Effector CD4-positive, alpha-beta T cell (primary cell): ENCODE measurements at regions not wholly inside any gene's neighbourhood (a gene's known extent, or its start where the extent isn't known, plus 50 kb on each side); places are given as distances from the start of the nearest gene placed in this dataset.

Source experiments
- DNase-seq: peaks from one replicate; pipeline ENCODE4 v3.0.0-alpha.2; 2020

DNA sequence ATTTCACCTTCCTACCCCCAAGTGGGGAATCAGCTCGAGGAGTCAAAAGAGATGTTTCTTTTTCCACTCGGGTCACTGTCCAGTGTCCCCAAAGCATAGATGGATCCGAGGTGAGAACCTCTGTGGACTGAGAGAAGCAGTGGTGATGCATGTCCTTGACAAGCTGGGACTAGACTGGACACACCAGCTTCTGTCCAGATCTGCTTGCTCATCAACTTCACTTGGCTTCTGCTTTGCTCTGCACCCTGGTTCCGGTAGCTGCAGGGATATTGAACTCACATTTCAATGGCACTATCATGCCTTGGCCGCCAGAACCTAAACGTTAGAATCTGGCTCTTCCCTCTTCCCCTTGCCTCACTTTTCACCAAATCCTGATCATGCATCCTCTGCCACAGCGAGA lies 50.3 kb upstream of the CXCL12 start:
- DNase-seq = no peak

DNA sequence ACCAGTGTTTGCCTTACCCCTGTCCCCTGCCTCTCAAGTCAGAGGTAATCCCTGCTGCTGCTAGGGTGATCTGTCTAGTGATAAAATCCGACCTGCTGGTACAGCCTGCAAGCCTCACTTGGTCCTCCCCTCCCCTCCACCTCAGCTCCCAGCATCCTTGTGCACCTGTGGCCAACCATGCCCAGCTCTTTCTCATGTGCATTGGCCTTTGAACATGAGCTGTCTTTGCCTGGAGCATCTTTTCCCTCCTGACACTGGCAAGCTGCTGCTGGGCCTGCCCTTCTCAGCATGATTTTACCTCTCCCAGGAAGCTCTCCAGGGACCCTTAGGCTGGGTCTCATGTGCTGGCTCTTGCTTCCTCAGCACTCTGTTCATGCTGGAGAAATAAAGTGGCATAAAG lies 51.3 kb upstream of the CXCL12 start:
- DNase-seq = no peak

DNA sequence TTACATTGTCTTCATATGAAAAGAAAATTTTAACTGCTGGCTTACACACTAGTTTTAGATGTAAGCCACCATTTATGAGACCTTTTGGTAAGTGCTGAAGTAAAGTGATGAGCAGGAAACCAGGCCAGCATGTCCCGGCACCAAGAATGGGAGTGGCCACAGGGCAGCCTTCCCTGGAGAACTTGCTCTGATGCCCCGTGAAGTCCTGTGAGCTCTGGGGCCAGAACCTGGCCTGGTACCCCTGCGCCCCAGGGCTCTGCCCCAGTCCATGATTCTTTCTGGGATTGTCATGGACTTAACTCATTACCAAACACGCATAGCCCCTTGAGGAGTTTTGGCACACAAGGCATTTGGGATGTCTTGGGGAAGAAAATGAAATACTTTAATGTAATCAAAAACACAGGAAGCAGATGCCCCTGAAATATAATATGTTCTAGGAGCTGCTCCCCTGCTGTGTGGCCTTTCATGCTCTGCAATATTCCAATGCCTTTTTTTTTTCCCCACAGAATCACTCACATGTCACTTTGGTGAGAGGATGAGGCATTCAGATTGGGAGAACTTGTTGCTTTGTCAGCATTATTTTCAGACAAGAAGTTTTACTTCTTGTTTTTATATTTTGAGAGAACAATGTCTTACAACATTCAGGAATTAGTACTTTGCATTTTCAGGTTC lies 53.1 kb upstream of the CXCL12 start:
- DNase-seq = no peak

DNA sequence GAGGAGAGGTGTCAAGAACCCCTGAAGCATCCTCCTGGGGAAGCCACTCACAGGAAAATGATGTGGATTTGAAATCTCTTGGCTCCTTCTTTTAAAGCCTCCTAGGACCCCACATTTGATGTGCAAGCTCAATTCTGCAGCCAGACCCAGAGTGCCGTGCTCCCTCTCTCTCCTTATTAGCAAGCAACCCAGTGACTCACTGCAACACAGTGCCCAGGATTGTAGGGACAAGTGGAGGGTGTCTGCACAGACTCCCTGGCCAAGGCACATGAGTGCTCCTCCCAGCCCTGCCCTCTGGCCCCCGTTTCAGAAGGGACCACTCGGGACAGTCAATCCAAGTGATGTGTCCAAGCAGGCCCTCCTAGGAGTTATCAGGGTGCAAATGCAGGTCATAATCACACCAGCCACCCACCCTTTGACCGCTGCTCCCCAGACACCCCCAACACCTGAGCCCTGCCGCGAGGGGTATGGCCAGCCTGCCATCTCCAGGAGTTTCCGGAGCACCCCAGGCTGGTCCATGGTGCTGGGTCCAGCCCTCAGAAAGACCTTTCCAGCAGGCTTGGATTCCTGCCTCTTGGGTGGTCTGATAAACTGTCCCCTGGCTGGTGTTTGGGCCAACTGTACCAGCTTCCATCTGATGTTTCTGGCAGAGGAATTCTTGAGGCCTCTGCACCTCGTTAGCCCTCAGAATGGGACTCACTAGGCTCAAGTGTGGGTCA lies 54.5 kb upstream of the CXCL12 start:
- DNase-seq = no peak

DNA sequence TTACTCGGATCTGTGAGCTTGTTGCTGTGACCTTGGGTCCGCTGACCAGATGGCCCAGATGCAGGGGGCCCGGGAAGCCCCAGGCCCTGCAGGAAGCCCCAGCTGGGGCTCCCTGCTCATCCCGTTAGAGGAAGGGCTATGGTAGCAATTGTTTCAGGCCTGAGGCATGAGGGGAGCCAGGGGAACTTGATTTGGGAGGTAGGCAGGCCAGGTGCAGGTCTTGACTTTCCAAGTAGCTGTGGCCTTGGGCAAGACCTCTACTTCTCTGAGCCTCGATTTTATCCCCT lies 55.0 kb upstream of the CXCL12 start:
- DNase-seq = no peak

DNA sequence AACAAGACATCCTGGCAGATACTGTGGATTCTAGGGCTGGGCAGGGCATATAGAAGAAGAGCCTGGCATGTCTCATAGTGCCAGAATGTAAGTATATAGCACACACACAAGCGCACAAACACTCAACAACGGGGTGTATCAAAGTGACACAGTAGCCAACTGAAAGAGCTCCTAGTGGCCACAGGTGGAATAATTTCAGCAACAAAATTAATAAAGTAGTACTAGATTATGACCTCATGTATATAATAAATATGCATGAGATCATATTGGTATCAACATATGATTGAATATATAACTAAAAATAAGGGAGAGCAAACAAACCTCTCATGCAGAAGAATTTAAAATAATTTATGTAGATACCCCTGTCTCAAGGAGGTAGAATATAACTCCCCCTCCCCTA lies 72.4 kb upstream of the CXCL12 start:
- DNase-seq = no peak

DNA sequence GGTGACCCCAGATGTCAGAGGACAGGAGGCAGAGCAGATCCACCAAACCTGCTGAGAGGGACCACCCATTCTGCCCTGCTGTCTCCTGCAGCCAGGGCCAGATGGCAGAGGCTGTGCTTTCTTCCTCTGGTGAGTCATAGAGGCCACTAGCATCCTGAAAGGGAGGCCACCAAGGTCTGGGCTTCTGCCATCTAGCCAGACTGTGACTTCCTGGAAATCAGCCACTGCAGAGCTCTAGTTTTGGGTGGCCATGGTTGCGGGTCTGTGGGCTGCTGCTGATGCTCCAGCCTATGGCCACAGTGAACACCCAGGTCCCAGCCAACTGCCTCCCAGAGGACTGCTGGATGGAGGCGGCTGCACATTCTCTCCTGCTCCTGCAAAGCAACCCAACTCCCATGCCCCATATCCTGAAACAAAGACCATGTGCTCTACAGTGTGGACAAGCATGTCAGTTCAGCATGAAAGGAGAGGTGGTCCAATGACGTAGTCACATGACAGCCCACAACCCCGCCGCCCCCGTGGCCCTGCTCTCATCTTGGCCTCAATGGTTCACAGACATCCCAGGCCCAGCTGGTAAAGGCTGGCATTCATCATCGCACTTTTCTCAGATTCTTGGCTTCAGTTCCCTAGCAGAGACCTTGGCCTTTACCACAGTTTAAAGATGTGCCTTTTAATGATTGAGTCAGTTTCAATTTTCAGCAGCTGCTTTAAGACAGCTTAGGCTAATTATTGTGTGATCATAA lies 73.9 kb upstream of the CXCL12 start:
- DNase-seq = no peak

DNA sequence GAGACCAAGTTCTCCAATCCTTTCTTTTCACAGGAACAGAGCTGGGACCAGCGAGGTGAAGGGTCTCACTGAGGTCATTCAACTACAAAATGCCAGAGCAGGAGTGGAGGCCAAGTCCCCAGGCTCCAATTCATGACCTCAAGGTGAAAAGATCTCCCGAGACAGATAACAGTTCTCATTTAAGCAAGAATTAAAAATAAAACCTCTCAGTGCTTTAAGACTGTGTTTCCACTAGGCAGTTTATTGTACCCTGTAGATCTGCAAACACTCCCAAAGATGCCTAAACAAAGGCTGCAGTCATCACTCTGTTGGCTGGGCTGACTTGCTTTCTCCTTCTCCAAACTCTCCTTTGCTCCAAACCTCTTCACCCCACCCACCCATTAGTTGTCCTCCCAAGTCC lies 74.8 kb upstream of the CXCL12 start:
- DNase-seq = no peak

DNA sequence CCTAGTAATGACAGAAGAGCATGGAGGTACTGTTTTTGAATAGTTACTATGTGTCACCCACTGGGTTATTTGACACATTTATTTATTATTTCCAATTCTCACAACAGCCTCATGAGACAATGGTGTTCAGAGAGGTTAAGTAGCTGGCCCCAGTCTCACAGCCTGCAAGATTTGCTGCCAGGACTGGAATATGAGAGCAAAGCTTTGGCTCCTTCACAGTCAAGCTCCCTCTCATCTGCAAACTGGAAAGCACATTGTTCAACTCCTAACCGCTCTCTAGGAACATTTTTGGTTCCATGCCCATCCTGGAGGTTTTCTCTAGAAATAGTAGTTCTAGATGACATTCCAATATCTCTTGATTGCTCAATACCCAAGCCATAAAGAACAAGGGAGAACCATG lies 75.5 kb upstream of the CXCL12 start:
- no peak for DNase-seq

DNA sequence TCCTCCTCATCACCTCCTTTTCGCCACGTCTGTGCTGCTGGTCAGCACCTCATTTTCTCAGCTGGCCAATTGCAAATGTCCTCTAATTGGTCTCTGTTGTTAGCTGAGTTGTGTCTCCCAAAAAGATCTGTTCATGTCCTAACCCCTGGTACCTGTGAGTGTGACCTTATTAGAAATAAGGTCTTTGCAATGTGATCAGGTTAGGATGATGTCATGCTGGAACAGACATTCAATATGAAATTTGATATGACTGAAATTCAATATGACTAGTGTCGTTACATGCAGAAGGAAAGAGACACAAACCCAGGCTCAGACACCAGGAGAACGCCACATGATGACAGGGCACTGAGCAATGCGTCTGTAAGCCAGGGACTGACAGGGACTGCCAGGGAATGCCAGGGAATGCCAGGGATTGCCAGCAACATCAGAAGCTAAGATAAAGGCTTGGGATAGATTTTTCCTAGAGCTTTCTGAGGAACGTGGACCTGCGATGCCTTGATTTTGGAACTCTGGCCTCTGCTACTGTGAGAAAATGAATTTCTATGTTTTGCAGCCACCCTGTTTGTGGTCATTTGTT lies 77.5 kb upstream of the CXCL12 start:
- DNase-seq = no peak

DNA sequence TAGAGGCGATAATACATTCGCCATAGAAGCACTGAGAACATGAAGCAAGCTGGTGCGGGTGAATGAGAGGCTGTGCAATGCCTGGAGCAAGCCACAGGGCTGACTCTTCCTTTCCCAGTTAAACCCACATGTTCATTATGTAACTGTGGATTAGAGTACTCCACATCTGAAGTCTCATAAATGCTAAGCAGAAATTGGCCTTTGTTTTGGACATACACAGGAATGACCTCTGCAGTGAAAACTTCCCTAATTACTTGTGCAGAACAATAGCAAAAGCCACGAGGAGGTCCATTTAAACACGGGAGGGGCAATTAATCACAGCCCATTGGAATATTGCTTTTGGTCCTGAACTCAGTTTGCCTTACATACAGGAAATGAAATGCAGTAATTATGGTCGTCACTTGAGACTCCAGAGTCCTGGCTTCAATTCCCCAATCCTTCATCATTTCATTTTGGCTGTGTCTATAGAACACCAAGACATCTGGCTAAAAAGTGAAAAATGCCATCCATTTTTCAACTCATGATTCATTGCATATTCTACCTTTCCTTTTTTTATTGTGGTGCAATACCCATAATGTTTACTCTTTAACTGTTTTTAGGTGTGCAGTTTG lies 78.7 kb upstream of the CXCL12 start:
- no peak for DNase-seq

DNA sequence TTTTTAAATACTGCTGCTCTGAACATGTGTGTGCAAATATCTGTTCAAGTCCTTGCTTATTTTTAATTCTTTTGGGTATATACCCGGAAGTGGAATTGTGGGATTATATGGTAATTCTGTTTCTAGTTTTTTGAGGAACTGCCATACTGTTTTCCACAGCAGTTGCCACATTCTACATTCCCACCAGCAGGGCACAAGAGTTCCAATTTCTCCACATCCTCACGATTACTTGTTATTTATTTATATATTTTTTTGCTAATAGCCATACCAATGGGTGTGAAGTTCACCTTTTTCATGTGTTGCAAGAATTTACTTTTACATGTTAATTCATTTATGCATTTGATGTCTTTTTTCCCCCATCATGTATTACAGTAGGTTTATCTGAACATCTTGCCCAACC lies 79.6 kb upstream of the CXCL12 start:
- DNase-seq = no peak

DNA sequence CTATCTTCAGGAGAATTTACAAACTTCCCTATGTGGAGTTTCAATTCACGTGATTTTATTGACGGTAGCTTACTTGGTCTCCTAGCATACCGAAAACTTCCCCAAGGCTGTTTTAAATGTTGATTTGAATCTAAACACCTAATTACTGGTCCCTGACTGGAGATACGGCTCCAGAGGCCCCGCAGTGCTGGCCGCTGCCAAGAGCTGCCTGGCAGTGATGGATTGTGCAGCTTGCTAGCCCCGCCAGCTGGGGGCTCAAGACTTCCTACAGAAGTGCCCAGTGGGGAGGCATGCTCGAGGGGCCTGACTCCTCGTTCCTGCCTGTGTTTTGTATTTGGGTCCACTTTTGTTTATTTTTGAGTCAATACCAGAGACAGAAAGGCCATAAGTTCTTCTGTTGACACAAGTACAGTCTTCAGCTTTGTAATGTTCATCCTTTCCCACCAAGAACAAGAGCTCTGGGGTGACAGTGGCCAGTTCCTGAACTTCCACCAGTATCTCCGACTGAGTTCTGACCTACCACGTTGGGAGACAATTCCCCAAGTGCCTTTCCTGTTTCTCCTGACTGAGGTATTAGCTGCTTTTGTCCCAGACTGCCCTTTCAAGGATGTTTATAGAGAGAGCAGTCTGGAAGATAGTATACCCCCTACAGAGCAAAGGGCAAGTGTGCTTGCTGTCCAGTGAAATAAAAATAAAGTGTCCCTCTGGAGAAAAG lies 80.7 kb upstream of the CXCL12 start:
- DNase-seq = no peak

DNA sequence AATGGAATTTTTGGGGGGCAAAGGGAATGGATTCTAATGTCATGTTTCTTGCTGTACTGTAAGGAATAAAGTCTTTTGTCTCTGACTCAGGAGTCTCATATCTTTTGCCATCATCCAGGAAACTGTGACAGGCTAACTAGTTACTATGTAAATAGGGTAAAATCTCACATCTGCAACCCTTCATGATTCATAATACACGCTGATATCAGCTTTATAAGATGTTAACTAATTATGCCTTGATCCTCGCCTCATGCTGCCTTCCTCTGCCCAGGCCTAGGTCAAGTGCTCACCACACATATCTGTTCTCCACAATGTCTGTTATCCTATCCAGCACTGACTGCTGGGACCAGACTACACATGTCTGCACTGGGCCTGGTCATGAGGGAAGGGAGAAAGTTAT lies 81.3 kb upstream of the CXCL12 start:
- DNase-seq = no peak

DNA sequence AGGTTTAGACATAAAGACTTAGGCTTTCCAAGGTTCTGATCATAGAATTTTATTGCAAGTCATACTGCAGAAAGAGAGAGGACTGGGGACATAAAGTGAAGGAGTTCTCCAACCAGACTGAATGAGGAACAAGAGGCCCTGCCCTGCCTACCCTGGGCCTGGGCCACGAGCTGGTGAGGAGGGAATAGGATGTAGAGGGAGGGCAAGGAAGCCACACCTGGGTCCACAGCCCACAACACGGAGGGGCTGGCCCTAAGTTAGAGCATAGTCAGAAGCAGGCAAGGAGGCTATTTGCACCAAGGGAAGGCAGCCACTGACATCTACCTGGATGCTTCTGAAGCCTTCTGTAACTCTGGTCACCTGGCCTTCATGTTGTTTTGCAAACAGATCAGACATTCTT lies 82.2 kb upstream of the CXCL12 start:
- DNase-seq = no peak

DNA sequence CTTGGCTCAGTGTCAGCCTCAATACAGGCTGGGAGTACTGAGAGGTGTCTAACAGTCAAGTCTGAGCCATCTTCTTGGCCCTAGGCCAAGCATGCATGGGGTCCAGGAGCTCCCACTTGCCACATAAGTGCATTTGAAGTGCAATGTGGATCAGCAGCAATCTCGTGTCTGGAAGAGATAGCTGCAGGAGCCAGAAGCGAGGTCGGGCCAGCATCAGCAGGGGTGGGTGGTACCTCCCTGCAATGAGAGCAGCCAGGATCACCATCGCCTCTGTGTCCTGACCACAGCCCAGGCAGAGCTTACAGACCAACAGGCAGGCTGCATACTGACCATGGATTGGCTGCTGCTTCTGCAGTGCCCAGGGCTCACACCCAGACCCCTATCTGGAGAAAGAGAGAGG lies 83.0 kb upstream of the CXCL12 start:
- DNase-seq = no peak

DNA sequence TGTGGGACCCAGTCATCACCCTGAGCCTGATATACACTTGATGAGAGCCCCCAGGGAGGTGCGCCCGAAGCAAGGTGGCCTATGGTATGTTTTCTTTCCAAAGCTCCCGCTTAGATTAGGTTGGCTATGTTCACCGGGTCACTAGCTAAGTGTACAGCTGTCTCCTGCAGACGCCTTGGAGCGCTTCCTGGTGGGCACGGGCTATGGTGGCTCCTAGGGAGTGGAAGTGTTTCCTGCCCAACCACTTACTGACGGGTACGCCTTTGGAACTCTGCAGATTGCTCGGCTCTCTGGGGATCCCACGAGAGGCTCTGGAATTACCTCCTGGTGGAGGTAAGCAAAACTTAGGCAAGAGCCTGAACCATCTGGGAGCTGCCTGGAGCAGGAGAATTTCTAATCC lies 83.6 kb upstream of the CXCL12 start:
- no peak for DNase-seq

DNA sequence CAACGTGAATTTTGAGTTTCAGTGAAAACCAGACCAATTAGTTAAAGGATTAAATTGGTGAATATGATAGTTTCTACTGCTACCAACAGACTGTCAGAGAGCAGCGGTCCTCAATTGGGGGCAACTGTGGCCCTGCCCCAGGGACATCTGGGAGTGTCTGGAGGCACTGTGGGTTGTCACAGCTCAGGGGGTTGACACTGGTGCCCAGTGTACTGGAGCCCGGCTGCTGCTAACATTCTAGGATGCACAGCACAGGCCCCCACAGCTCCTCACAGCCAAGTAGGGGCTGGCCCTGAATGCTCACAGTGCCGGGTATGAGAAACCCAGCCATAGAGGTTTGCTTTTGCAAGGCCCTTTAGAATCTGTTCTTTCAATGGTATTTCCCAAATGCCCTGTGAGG lies 84.1 kb upstream of the CXCL12 start:
- no peak for DNase-seq

DNA sequence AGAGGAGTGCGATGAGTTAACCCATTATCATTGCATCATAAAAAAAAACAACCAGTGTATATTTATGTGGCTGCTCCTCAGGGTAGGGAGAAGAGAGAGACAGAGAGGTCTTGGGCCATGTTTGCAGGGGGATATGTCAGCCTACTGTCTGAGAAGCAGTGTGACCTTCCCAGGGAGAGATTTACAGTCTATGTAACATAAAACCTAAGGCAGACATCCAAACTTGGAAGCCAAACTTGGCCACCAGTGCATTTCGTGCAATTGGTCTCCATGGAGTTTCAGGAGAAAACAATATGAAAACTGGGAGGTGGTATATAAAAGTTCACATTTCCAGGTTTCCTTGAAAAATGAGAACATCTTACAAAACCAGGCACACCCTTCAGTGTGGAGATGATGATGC lies 85.9 kb upstream of the CXCL12 start:
- DNase-seq = no peak

DNA sequence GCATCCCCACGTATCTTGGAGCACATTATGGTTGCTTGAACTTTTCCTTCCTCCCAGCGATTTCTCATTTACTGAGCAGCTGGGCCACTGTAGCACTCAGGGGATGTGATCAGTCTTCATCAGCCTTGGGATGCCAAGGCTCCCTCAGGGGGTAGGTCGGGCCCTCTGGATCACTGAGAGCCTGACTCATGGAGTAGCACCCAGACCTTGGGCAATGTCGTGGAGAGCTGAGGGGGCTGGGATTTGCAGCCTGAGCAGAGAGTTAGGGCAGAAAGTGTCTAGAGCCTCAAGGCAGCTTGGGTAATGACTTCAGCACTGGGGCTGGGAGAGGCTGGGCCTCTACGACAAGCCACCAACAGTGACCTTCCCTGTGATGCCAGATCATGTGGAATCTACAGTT lies 86.5 kb upstream of the CXCL12 start:
- DNase-seq = no peak

DNA sequence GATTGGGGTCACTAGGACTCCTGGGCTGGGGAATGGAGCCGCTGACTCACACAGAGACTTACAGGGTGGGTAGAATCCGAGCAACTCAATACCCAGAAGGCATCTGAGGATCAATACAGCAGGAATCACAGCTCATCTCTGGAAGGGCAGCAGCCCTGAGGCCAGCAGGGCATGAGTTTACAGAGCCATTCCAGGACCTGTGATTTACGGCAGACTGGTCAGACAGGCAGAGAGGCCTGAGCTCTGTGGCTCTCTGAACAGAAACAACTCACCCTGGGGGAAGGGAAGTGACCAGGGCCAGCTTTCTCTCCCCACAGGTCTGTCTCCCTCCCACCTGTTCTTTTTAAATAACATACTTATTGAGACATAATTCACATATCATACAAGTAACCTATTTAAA lies 88.2 kb upstream of the CXCL12 start:
- no peak for DNase-seq

DNA sequence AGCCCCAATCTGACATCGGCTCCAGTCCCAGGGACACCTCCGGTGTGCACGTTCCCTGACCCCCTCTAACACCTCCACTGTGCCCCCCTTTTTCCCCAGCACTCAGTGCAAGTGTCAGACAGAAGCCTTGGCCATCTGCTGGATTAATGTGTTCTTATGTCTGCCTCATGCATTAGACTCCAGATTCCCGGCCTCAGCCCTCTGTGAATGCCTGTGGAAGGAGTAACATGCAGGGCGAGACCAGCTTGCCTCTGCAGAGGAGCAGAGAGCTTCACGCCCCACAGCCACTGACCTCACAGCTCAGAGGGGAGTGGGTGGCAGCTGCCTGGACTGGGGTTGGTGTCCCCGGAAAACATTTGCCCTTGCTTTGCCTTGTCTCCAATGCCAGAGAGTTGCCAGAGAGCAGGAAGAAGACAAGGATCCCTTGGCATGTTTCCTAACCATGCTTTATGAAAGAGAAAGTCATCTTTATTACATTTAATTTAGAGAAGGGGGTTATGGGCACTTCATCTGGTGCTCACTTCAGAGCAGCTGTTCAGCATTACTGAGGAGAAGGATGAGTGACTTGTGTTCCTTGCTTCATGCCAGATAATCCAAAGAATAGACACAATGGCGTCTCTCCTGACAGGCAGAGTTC lies 91.6 kb upstream of the CXCL12 start:
- DNase-seq = no peak

DNA sequence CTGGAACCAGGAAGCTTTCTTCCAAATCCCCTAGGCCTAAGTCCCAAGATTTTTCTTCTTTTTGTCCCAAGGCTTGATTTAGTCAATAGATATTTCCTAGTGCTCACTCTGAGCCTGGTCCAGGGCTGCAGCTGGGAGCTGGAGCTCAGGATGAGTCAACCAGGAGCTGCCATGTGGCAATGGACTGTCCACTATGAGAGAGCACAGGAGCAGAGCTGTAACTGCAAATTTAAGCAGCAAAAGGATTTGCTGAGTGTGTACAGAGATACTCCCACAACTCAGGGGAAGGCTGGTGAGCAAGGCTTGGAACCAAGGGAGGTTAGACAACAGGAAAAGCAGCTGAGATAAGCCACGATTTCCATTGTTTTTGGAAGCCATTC lies 92.1 kb upstream of the CXCL12 start:
- DNase-seq = no peak
